Glomerular visceral epithelial cell (primary cell): ENCODE measurements at regions not wholly inside any gene's neighbourhood (a gene's known extent, or its start where the extent isn't known, plus 50 kb on each side); places are given as distances from the start of the nearest gene placed in this dataset.
A peak's percentile ranks its signal among the peaks of the same experiment; 100 is the strongest.

Experiments used
- DNase-seq: peaks from one replicate; pipeline ENCODE4 v3.0.0-alpha.2; 2016; ENCODE audit errors: extremely low spot score

DNA sequence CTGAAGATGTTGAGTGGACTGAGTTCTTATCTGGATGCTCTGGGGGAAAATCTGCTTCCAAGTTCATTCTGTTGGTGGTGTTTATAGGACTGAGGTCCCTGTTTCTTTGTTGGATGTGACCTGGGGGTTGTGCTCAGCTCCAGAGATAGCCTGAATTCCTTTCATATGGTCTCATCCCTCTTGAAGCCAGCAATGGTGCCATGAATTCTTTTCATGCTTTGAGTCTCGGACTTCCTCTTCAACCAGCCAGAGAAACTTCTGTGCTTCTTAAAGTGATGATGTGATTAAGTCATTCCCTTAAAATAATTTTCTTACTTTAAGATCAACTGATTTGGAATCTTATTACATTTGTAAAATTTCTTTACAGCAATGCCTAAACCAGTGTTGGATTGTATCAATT lies 233.8 kb upstream of the UGT8 start:
- DNase-seq, result peak; percentile 70

DNA sequence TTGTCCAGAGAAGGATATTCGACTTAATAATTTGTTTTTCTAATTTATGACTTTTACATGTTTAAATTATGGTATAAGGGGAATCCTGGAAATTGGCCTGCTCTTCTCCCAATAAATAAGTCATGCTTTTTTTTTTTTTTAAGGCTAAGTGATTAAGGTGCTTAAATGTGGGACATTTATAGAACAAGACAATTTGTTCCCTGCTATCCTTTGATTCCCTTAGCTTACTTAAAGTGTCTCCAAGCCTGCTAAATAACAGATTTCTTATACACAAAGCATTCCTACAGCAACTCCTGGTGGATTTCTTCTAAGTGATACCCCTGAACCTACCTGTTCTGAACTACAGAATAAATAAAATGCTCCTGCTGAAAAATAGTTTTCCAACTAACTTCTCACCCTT lies 233.0 kb upstream of the UGT8 start:
- no peak for DNase-seq

DNA sequence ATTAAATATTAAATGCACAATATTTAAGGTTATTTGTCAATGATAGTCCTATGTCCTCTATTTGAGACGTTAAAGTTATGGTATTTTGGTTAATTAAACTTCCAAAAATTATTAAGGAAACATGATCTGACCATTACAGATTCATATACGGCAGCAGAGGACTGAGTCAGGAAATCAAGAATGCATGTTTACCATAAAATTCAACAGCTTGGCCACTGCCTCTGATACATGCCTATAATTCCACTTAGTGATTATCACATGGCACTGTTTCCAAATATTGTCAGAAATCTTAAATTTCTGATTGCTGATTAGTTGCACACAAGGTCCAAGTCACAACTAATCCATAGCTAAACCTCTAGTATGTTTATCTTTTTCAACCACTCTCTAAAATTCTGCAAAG lies 232.2 kb upstream of the UGT8 start:
- DNase-seq, result no peak

DNA sequence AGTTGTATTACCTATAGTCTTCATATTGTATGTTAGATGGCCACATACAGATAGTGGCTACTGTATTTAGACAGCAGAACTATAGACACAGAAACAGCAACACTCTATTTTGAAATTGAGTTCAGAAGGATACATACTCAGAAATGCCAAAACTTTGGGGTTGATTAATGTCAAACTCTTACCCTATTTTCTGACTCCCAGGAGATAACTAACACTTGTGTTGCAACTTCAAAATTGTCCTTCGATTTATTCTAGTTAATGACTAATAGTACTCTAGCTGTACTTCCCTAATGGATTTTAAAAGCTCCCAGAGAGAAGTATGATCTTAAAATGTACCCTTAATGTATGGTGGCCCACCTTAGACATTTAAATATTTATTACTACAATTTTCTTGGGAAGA lies 229.9 kb upstream of the UGT8 start:
- no peak for DNase-seq

DNA sequence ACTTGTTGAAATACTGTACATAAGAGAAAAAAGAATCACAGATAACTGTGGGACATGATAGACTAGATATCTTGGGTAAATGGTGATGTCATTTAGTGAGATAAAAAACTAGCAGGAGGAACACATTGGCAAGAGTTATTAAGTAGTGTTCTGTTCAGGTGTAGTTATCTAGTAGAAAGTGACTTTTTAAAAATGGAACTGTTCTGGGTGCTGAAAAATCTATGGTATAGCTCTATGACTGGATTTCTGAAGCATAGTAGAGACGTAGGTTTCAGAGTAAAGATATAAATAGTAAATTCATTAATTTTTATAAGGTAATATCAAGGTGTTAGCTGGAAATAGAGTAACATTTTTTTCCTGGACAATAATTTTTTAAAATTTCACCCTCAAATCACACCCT lies 225.1 kb upstream of the UGT8 start:
- DNase-seq, result no peak

DNA sequence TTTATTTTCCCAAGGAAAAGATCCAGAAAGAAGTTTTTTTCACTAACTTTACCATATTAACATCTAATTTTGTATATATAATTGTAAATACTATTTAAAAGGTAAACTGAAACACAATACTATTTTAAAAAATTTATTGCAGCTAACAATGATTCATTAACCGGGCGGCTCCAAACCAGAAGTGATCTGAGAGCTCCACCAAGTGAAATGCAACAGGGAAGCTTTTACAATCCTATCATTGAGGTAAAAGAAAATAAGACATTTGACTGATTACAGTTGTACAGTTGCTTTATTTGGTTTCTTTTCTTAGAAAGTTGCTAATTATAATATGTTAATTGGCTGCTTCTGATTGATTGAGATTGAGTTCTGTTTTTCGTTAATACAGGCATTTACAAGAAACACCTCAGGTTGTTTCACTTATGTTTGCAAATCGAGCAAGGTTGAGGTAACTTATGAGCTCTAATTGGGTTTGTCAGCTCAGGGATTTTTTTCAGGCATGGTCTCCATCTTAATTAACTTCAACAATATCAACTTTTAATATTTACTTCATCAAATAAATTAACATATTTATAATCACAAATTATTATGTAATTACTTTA lies 220.2 kb upstream of the UGT8 start:
- peak; percentile 38 for DNase-seq

DNA sequence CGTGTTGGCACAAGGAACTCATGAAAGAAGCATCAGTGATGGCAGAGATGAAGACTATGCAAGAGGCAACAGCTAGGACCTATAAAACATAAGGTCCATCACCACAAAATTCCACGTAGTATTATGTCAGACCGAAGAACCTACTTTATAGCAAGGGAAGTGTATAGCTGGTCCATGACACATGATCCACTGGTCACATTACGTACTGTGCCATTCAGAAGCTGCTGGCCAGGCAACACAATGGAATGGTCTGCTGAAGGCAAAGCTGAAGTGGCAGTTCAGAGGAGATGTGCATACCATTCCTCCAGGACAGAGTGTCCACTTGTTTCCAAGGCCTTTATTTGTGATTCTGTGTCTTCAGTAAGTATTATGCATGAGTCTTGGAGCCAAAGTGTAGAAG lies 215.5 kb upstream of the UGT8 start:
- no peak for DNase-seq

DNA sequence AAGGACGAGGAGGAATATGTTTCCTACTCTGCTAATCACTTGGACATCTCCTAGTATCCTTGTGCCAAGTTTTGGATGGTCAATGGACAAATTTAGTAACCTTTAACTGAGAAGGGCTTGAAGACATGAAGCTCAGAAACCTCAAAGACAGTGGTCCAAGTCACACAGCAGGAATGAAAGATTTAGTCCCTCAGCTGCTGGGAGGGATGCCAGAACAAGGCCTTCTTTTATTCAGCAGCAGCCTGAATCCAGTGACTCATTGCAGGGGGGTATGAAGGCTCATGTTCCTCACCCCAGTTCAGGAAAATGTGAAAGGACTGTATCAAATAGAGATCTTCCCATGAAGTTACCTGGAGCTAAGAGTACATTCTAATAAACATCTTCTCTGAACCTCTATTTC lies 214.9 kb upstream of the UGT8 start:
- peak; percentile 58 for DNase-seq

DNA sequence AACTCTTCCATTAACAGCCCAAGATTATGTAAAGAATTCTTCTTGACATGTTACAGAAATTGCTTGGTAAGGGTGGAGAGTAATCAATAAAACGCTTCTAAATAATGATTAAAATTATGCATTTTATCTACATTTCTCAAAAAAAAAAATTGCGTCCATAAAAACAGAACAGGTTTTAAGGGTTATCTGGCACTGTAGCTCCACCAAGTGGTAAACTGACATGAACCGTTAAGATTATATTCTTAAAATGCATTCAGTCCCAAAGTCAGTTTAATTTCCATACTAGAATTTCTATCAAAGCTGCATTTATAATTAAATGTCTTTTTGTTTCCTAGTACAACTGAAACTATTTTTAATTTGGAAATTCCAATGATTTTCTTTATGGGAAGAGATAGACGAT lies 214.0 kb upstream of the UGT8 start:
- peak; percentile 52 for DNase-seq

DNA sequence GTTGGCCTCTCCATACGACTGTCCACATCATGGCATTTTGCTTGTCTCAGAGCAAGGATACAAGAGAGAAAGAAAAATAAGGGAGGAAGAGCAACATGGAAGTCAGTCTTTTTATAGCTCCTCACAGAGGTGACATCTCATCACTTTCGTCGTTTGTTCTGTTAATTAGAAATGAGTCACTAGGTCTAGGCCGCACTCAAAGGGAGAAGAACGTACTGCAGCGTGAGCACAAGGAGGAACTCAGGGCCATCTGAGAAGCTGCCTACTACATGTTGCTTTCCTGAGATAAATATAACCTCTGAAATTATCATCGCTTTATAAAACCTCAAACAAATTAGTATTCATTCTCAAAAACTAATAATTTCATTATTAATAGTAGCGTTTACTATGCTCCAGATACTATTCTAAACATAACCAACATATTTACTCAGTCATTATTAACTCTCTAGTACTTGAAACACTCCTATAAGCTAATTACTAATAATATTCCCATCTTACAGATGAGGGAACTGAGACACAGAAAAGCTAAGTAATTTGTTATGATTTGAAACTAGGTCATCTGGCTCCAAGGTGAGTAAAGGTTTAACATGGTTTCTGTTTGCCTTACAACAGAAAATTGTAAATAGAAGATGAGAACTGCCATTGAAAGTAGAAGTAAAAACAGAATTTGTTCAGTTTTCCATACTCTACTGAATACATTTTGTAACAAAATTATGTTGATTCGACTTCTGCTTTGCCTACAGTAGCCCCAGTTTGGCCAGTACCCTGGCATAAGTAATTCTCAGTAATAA lies 213.2 kb upstream of the UGT8 start:
- DNase-seq, result no peak

DNA sequence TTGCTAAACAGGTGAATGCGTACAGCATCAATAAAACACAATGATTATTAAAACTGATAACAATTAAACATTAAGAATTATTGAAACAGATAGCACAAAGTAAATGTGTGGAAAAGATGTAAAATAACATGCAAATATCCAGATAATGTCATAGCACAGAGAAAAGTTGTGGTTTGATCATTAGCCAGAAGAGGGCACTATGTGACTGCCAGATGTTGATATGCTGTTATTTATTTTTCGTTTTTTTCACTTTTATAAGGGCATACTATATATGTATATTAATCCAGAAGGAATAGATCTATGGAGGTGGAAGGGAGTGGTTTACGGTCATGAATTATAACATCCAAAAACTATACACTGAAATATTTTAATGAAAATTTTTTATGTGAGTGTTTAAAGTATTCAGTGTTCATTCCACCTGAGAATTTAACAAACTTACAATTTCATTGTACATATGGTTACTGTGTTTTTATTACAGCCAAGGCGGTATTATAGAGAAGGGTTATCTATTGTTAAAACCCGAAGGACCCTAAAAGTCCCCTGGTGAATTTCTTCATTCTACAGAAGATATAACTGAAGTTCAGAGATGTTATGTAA lies 211.9 kb upstream of the UGT8 start:
- peak; percentile 55 for DNase-seq

DNA sequence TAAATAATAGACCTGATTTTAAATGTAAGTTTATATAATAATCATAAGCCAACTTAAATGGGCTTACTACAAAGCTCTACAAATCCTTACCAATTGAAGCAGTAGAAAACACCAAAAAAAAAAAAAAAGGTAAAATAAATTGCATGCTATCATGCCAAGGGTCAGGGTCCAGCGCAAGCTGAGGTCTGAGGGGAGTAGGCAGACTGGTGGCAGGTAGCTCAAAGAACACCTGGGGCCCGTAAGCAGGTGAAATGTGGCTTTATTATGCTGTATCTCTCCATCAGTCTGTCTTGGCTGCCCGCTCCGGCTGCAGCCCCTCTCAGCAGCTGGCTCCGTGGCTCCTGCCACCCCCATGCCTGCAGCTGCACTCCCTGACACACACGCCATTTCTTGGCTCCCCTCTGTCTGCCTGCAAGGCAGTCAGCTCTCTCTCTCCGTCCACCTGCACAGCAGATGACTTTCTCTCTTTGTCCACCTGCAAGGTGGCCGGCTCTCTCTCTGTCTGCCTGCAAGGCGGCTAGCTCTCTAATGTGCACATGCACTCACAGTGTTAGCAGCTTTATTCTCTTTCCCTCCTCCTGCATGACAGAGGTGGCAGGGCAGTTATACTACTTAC lies 209.4 kb upstream of the UGT8 start:
- no peak for DNase-seq

DNA sequence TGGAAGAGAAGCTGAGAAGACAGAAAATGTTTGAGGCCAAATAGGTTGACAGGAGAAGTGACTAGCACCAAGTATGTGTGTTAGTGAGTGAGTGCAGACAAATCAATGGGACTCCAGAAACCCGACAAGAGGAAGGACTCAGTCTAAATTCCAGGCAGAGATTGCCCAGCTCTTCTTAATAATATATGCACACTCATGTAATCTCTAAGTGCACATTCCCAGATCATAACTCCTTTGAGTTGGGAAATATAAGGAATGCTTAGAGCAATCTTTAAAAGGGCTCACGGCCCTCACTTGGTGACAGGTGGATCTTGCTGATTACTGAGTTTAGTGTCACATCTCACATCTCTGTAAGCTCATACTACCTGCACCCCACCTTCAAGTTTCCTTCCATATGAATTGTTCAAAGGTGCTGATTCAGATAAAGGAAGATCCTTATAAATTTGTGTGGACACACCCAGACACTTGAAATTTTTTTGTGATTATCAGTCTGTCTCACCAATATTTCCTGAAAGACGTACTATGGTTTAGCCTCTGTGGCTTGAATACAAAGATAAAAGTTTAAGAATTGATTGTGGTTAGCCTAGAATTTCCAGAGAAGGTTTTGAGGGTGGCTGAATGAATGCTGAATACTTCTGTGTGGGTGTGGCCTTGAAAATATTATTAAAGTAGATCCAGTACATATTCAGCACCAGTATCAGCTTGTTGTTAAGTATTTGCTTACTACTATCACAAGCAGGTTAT lies 205.1 kb upstream of the UGT8 start:
- DNase-seq, result no peak

DNA sequence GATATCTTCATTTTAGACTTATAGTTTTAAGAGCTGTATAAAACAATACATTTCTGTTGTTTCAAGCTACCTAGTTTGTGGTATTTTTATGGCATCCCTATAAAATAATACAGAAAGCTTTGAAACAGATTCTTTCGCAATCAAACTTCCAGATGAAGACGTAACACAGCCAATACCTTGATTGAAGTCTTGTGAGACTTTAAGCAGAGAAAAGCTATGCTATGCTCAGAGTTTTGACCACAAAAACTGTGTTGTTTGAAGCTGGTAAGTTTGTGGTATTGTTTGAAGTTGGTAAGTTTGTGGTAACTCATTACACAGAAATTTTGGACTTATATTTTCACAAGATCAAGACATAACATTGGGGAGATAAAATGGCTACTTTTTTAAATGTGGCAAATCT lies 201.8 kb upstream of the UGT8 start:
- no peak for DNase-seq

DNA sequence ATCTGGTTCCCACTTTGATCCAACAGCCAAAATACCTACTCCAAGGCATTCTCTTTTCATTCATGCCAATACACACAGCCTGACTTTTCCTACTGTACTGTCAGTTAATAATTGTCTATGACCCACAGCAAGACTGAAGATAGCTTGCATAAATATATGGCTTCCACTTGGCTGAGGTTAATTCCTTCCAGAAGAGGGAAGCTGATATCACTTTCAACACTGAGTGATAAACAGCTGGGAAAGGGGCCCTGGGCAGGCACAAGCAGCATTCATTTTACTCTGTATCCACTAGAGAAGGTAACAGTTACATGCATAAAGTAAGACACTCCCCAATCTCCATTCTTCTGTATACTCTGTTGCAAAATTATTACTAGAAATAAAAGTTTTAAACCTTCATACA lies 200.2 kb upstream of the UGT8 start:
- DNase-seq, result peak; percentile 49

DNA sequence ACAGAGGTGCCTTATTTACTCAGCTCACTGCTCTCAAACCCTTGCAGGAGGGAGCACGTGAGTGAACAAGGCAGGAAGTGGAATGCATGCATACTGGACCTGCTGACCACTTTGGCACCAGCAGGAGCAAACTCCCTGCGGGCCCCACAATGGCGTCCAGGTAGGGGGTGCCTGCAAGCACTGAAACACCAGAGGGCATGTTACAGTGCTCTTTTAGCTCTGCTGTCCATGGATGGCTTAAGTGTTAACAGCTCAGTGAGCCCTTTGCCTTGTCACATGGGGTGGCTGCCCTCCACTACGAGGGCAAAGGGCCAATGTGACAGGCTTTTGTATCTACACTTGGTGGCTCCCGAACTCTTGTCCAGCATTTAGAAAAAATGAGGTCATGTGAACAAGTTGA lies 199.5 kb upstream of the UGT8 start:
- no peak for DNase-seq

DNA sequence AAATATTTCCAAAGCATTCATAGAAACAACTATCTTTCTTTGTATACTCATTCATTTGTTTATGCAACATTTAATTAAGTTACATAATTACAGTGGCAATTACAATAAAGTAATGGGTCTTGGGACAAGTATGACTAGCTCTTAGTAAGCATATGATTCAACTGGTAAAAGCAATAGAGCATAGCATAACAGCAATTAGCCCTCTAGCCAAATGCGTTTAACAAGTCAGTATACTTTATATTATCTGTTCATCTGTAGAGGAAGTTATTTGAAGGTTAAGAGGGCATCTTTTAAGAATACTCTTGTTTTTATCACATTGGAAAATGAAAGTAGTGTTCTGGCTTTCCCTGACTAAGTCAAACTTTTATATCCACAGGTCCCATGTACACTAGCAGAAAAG lies 198.1 kb upstream of the UGT8 start:
- DNase-seq, result peak; percentile 22

DNA sequence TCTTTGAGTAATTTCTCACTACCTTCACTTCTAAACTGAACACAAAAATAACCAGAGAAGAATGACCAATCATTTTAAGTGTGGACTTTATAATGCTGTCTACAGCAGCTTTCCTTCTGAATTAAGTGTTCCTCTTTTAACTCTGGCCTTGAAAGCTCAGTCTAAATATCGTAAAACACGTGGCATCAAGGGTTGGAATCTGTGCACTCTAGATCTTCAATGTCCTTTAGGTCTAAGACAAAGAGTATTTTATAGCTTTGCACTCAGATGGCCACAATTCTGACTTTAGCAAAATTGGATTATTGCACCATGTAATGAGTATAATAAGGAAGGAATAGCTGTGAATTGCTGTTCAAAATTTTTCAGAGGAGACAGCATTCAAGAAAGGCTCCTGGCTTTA lies 197.1 kb upstream of the UGT8 start:
- DNase-seq, result no peak

DNA sequence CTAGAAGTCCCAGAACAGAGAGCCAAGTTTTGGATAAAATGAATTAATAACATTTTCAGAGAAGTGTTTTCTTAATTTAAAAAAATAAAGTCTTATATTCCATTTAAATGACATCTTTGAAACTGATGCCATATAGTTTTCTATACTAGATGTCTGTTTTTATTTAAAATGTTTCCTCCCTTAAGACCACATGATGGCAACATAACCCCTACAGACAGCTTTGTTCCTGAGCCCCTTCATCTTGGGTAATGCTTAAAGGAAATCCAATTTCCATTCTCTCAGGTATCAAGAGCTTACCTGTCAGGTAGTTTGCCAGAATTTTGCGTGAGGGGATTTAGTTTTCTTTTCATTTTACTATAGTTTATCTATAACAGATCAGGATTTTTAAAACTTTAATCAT lies 181.4 kb upstream of the UGT8 start:
- DNase-seq, result no peak

DNA sequence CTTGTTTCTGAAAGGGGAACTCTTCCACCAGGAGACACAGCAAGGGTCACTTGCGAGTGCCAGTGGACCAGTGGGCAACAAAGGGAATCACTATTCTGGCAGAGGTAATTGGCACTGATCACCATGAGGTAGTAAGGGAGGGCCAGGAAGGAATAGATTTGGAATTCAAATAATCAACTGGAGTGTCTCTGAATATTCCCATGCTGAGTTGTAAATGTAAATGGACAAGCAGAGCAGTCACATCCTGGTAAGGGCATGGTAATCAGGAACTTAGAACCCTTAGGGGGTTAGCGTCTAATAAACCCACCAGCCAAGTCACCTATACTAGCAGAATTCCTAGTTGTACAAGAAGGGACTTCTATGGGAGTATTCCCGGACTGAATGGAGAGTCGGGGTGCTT lies 178.5 kb upstream of the UGT8 start:
- DNase-seq, result no peak

DNA sequence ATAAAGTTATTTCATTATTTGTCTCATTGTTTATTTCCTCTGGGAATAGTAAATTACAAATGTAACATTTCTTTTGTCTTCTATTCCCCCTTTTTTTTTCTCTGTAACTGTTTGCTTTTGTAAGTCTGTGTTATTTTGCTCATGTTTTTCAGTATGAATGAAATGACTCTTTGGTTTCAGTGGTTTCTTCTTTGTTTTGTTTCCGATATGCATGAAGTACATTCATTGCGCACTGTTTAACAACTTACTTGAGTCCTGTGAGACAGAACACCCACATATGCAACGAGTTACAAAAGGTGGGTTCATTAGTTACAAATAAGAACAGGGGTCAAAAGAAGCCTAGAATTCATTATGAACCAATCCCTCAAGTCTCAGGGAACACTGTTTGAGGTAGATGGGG lies 175.0 kb upstream of the UGT8 start:
- DNase-seq, result no peak

DNA sequence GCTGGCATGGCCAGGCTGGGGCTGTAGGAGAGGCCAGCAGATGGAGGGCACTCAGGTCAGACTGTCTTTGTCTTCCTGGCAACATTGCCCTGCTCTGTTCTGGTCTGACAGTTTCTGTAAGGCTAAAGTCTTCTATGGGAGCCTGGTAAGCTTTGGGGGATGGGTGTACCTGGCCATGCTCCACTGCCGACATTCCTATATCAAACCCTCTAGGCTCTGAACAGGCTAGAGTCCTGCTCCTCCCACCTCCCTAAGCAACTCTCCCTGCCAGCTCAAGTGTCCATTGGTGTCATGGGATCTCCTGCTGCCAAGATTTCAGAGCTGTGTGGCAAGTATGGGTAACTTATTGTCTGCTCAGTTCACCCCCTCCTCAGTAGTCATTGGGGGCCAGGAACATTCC lies 163.5 kb upstream of the UGT8 start:
- DNase-seq, result no peak
